ENCODE measurements at regions not wholly inside any gene's neighbourhood (a gene's known extent, or its start where the extent isn't known, plus 50 kb on each side); places are given as distances from the start of the nearest gene placed in this dataset.

DNA sequence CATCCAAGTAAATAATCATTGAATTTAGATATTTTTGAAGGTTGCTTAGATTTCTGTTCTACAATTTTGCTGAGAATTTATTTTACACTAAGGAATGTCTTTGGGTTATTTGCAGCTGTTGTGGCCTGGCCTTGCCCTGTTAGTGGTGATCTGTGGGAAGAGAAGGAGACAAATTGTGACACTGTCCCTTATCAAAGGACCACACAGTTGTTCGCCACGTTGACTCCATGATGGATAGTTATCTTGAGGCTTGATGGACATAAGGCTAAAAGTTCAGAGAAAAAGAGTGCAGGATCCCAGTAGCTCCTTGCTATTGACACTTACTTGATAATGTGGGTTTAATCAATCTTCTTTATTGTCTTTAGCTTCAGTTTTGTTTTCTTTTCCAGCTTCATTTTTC is 186.6 kb upstream of the MEF2C start:
- TF ChIP-seq, protein P1, sequence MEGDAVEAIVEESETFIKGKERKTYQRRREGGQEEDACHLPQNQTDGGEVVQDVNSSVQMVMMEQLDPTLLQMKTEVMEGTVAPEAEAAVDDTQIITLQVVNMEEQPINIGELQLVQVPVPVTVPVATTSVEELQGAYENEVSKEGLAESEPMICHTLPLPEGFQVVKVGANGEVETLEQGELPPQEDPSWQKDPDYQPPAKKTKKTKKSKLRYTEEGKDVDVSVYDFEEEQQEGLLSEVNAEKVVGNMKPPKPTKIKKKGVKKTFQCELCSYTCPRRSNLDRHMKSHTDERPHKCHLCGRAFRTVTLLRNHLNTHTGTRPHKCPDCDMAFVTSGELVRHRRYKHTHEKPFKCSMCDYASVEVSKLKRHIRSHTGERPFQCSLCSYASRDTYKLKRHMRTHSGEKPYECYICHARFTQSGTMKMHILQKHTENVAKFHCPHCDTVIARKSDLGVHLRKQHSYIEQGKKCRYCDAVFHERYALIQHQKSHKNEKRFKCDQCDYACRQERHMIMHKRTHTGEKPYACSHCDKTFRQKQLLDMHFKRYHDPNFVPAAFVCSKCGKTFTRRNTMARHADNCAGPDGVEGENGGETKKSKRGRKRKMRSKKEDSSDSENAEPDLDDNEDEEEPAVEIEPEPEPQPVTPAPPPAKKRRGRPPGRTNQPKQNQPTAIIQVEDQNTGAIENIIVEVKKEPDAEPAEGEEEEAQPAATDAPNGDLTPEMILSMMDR (IDR thresholded peaks at IDR 0.05; ENCODE audit: poor library complexity): no peak
- no peak for TF ChIP-seq EZH2phosphoT487 (IDR thresholded peaks at IDR 0.05; ENCODE audit: low read depth, severe bottlenecking, unreplicated experiment)
